Hematopoietic multipotent progenitor cell treated with erythropoietin and hydrocortisone succinate and interleukin-3 and kit ligand, for 17 days (in vitro differentiated cells): ENCODE measurements at regions not wholly inside any gene's neighbourhood (a gene's known extent, or its start where the extent isn't known, plus 50 kb on each side); places are given as distances from the start of the nearest gene placed in this dataset.
"Not testable (repeated sequence)": the region's sequence is repeated elsewhere in the genome, so short reads cannot be mapped to it uniquely, and the experiment has no call there.

Experiments
- DNase-seq: peaks from one replicate; pipeline ENCODE4 v3.0.0-alpha.2; 2015; ENCODE audit warnings: low spot score

DNA sequence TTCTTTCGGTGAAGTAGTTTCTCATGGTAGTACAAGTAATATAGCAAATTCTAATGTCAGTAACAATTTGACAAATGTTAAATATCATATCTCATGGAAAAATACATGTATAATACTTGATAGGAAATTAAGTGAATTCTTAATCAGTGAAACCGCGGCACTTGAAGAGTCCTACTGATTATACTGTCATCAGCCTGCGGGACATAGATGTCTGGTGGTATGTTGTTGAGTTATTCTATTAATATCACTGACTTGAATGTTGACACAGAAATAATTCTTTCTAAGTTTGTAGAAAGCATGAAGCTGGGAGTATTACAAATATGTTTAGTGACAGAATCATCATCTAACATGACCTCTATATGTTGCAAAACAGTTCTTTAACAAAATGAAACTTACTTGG, 479.8 kb upstream of the IMPG1 start:
- no peak for DNase-seq

DNA sequence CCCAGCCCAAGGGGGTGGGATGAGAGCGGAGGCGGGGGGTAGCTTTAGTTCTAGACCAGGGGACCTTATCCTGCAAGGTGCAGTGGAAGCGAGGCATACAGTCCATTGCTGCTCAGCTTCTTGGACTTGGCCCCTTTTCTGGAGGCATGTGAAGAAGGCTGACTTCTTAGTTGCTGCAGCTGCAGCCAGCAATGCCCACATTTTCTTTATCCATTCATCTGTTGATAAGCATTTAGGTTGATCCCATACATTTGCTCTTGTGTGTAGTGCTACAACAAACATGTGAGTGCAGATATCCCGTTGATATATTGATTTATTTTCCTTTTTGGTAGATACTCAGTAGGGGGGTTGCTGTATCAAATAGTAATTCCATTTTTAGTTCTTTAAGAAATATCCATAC, 461.2 kb upstream of the IMPG1 start:
- DNase-seq = no peak

DNA sequence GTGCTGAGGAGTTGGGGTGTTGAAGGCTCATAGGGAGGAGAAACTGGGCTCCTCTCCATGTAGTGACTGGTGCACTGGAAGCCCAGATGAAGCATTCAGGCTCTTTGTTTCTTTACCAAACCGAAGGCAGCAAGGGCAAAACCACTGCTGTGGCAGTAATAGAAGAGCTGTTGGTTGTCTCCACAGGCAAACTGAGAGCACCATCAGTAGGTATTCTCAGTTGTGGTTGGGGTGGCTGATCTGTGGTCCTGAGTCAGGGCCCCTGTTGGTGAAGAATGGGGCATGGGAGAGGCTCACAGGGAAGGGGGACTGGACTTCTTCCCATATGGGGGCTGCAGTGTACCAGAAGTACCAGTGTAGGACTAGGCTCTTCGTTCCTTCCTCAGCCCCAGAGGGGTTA, 460.2 kb upstream of the IMPG1 start:
- no peak for DNase-seq

DNA sequence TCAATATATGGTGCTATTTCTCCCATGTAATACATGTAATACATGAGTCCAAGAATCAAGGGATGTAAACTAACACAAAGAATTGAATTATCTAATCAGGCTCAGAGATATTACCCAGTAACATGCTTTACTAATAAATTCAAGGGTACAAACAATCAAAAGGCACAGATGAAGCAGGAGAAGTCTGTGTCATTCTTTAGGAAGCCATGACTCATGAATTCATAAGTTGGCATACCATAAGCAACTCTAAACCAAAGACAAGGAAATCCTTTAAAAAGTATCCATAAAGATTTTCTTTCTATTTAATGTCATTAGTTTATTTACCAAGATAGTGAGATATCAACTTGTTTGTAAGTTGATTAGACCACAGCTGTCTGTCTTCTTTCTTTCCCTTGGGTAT, 446.0 kb upstream of the IMPG1 start:
- no peak for DNase-seq

DNA sequence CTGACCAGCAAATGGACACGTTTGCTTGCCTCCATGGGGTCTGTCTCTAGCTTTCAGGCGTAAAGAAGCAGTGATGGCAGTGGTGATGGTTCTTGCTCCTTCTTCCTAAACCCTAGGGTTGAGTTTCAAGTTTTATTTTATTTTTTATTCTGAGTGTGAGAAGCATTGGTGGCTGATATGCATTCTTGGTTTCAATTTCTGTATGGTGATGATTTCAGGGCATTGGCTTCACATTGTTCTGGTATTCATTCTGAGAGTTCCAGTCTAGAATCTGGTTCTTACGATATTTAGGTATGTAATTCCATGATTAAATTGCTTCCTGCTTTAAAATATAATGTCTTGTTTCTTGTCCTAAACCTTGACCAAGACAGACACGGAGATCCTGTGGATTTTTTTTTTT, 444.5 kb upstream of the IMPG1 start:
- no peak for DNase-seq

DNA sequence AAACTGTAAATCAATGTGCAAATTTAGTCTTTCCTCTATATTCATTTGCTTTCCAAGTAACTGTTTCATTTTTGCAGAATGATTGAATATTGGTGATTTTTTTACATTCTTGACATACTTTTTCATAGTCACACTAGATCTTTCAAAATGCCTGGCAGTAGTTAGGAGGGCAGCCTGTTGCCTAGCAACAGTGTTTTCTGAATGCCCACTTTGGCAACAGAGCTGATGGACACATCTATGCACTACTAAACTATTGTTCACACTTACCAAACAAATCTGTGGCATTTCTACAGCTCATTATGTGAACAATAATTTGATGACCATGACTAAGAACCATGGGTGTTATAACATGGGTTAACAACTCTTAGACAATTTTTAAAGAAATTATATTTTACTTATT, 438.0 kb upstream of the IMPG1 start:
- DNase-seq = no peak

DNA sequence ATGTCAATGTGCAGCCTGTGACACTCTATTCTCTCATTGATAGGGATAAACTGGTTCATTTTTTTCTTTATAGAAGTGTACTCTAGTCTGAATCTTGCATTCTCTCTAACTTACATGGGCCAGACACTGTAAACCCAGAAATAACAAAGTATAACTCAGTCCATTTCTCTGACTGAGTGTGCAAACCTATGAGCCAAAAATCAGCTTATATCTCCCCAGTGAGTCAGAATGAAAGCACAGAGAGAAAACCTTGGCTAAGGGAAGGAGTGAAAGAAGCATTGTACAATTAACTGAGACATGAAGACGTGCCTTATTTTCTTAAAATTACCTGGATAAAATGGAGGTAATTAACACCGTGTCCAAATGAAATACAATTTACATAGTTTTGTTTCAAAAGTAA, 436.9 kb upstream of the IMPG1 start:
- no peak for DNase-seq

DNA sequence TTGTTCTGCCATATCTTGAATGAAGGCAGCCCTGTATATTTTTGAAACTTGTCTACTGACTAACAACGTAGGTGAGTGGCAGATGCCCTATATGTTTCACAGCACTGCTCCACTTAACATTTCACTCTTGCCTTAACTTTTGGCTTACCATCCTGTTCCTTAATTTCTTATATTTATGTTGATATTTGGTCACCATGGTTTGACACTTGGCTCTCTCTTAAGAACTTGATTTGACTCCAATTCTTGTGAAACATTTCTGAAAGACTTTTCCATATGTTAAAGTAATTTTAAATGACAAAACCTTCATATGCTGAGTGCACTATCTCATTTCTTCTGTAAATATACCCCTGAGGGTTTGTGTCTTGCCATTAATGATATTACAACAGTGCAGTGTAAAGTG, 434.3 kb upstream of the IMPG1 start:
- no peak for DNase-seq

DNA sequence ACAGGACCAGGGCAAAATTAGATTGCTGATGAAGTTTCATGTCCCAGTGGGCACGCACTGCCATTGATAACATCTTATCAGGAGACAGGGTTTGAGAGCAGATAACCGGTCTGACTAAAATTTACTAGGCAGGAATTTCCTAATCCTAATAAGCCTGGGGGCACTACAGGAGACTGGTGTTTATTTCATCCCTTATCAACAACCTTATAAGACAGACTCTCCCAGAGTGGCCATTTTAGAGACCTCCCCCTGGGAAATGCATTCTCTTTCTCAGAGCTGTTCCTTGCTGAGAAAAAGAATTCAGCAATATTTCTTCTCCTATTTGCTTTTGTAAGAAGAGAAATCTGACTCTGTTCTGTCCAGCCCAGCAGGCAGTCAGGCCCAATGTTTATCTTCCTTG, 423.4 kb upstream of the IMPG1 start:
- DNase-seq = no peak

DNA sequence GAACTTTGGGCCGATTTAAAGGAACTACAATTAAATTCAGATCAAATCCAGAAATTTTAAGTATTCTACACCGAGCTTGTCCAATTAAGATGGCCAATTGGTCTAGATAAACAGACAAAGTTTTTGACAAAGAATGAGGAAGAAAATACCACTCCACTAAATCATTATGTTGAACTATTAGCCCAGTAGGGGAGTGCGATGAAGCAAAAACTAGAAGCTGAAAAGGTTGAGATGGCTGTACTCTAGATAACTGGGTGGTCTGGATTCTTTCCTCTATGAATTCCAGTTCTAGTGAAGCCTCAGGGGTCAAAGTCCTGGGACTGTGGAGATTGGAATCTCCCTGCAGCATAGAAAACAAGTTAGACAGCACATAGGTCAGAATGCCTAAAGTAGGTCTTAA, 418.9 kb upstream of the IMPG1 start:
- DNase-seq = not testable (repeated sequence)

DNA sequence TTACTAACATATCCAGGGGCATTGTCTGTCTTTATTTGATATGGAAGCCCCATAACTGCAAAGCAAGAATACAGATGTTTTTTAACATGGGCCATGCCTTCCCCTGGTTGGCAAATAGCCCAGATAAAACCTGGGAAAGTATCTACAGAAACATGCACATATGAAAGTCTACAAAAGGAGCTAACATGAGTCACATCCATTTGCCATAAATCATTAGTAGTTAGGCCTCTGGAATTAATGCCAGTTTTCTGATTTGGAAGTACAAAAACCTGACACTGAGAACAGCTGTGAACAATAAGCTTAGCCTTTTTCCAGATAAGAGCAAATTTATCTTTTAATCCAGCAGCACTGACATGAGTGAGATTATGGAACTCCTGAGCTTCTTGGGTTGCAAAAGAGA, 418.0 kb upstream of the IMPG1 start:
- DNase-seq = no peak

DNA sequence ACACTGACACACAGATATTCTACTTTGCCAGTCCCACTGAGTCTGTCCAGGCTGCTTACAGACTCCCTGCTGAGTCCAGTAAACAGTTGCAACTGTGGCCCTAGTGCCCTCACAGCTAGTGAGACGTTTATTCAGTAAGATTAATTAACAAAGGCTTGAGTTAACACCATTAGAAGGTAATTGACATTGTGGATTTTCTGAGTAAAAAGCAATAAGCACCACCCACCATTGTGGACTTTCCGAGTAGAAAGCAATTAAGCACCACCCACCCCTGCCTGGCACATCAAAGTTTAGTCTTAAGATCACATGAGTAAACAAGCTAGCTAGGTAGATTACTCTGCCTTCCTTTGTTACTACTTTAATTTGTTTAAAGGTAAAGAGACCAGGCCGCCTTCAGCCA, 408.6 kb upstream of the IMPG1 start:
- DNase-seq = no peak

DNA sequence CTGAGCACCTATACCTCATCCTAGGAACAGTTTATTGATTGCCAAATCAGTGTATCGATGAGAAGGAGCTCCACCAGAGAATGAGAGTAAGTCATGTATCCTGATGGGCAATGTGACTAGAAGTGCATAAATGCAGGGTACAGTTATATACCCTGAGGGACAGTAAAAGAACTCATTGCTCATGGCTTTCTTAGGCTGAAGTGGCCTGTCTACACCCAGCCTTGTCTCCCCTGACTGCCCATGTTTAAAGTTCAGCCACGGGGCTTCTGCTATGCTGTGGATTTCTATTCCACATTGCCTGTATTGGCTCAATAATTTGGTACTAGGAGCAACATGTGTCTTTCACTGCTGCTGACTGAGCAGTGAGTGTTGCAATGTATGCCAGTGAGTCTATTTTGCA, 400.4 kb upstream of the IMPG1 start:
- no peak for DNase-seq

DNA sequence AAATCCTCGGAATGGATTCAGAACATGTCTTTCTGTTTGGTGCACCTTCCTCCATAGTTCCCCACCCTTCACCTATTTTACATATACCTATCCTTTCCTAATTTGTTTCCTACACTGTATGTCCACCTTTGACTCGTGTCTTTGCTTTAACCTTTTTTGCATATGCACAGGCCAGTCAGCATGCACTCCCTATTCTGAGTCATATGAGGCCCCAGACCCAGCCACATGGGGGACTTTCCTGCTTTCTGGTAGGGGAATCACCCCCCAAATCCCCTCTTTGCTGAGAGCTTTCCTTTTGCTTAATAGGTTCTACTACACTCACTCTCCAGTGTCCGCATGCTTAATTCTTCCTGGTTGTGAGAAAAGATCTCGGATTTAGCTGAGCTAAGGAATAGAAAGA, 393.8 kb upstream of the IMPG1 start:
- no peak for DNase-seq

DNA sequence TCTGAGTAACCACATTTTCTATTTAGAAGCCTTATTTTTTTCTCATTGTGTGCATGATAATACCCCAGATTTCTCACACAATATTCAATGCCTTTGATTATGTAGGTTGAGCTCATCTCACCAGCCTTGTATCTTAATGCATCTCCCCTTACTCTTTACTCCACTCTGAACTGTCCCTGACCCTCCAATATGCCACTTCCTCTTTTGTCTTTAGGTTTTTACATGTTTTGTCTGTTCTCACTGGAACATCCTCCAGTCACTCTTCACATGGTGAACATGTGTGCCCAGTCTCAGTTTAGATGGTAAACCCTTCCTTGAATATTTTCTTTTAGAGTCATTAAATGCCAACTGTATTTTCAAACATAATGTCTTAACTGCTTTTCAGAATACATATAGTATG, 392.9 kb upstream of the IMPG1 start:
- DNase-seq = no peak

DNA sequence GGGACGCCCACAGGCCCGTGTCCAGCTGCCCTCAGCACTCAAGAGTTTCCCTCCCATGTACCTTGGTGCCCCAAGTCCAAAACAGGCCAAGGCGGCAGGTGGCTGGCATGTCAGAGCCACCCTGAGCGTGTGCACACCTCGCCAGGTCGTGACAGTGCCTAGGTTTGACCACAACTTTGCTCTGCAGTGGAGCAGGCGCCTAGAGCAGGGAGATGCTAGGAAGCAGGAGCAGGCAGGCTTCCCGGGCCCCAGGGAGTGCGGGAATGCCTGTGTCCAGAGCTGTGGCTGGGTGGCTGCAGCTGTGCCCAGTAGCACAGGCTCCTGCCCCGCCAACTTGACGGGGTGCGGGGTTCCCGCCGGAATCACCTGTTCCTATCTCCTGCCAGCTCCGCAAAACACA, 380.8 kb upstream of the IMPG1 start:
- DNase-seq = no peak

DNA sequence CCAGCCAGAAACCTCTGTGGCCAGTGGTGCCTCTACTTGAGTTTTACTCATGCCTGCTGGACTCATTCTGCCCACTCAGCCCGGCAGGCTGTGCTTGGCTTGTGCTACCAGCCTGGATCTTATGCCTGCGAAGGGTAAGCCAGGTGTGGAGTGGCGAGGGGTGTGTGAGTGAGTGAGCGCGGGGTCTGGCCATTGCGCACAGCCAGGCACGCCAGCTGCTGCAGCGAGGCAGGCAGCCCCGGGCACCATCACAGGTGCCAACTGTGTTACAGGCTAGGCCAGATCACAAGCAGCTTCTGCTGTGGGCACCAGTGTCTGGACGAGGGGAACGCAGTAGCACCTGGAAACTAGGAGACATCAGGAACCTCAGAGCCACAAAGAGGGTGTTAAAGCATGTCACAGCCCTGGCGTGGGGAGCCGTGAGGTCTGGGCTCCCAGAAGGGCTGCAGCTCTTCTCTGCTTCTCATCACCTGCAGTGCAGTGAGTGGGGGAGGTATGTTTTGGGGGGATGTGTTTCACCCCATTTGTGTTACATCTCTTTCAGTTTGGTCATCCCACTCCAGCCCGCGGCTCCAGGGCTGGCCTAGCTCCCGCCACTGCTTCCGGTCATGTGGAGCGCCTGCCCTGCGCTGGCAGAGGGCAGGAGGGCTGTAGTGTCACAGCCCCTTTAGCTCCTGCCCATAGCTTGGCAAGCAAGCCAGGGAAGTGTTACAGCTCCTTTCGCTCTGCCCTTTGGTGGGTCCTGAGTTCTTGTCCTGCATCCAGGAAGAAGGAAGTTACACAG, 379.7 kb upstream of the IMPG1 start:
- no peak for DNase-seq

DNA sequence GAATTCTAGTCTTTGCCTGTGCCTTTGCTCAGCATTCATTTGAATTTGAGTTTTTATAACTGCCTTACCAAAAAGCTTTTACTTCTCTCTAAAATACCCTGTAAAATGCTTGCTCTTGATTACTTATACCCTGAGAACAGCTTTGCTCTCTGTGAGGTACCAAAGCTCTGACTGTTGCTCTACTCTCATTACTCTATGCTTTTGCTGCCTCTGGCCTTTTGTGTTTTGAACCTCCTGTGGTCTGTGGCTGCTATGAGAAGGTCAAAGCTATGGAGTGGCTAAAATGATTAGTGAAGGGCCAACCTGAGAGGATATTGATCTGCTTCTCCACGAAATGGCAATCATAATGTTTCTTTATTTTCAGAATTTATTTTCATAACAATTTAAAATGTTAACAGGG, 375.6 kb upstream of the IMPG1 start:
- no peak for DNase-seq

DNA sequence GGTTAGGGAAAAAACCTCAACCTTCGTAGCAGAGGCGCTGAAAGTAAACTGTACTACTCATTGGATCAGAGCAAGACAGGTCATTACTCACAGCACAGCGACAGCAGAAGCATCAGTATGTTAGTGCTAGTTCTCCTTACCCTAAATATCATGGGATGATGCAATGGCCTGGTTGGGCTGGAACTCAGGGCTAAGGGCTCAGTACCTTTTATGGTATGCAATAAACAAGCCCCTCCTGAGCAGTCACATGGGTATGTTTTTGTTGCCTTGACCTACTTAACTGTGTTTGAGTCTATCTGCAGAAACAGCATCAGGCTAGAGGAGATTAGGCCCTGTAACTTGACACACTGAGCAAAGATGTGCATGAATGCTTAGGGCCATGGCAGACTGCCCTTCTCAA, 369.4 kb upstream of the IMPG1 start:
- no peak for DNase-seq

DNA sequence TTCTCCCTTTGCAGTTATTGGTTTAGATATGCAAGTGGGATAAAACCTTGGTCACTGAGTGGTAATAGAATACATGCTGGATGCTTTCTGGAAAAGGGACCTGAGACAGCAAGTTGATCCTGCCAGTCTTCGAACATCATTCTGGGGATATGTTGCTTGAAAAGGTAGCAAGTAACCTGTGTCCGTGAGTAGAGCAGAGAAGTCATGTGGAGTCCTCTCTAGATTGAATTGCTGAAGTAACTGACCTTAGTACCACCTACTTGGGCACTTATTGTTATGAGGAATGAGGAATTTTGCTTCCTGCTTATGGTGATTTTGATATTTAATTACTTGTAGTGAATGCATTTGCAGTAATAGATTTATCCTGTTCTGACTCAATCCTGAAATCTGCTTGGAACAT, 367.3 kb upstream of the IMPG1 start:
- DNase-seq = no peak

DNA sequence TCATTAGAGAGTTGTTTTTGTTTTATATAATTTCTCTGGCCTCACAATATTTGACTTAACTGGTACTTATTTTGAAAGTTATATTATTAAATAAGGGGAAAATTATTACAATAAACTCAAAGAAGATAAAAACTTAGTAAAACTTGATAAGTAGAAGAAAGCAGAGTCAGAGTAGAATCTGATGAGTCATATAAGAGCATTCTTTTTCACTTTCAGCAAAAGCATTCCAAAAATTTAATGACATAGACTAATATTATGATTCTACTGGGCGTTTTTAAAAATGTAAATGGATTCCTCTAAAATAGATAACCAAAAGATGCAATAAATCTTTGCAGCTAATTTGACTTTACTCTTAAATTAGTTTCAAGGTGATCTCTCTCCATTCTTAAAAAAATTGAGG, 366.3 kb upstream of the IMPG1 start:
- no peak for DNase-seq

DNA sequence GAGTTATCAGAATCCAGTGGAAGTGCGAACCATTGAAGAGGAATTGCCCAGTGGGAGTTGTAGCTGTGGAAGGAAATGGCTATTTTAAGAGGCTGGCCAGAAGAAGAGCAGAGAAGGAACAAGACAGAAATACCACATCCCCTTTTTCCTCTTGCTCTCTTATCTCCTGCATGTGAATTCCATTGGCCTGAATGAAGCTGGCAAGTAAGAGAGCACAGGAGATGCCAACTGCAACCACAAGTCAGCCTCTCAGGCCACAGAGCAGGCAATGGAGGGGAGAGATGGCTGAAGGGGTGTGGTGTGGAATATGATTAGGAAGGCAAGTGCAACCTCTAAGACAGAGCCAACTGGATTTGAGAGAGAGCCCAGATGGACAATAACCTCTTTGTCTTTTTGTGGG, 362.7 kb upstream of the IMPG1 start:
- DNase-seq = no peak

DNA sequence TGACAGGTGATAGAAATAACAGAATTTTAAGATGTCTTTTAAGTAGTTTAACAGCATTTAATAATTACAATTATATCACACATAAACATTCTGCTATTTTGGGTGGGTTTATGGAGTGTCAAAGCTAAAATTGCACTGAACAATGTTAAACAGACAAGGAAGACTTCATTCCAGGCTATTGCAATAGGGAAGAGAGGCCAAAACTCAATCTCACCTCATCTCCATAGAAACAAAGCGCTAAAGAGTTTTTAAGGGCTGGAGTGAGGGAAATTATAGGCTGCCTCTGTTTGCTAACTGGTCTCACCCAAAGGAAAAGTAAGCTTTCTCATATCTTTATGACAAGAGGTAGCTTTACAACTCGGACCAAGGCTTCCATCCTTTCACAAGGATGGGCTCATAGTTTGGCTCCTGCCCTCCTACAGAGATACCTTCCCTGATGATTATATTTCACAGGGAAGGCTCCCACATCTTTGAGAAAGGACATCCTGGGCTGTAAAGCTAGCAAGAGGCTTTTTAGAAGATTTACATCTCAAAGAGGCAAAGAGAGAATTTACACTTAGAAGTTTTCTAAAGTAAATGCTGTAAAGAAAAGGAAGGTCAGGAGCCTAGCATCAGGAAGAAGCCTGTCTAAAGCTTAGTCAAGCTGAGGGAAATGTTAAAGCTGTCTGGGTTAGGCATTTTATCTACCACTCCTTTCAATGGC, 350.2 kb upstream of the IMPG1 start:
- DNase-seq = no peak

DNA sequence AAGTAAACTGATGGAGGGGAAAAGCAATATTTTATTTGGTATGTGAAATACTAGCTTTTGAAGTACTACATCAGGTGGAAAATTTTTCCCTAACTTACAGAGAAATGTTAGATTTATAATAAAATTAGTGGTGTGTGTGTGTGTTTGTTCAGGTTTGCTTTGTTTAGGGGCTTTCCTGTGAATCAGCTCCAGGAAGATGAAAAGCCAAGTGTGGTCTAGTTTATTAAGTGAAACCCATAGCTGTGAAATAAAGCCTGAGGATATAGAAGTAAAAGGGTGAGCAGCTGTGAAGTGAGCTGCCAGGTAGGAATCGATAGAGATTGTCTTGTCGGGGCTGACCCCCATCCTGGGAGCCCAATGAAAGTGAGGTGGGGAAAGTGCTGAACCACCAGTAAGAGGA, 347.6 kb upstream of the IMPG1 start:
- DNase-seq = no peak
